H9 (cell line): ENCODE measurements at regions not wholly inside any gene's neighbourhood (a gene's known extent, or its start where the extent isn't known, plus 50 kb on each side); places are given as distances from the start of the nearest gene placed in this dataset.

Experiments used
- DNase-seq: peaks from one replicate; pipeline ENCODE4 v3.0.0-alpha.2; 2017
- H2AFZ ChIP-seq: one replicate; pipeline ENCODE4 v1.6.1; 2013; ENCODE audit warnings: mild to moderate bottlenecking, low read length, control low read depth, moderate library complexity
- H2AK5ac ChIP-seq: 2 replicates; pipeline ENCODE4 v1.6.1; 2013; ENCODE audit warnings: low read length, control low read depth, mixed read lengths; ENCODE audit not compliant: insufficient read length
- H2BK120ac ChIP-seq: one replicate; pipeline ENCODE4 v1.6.1; 2013; ENCODE audit warnings: low read depth, mild to moderate bottlenecking, low read length, control low read depth, inconsistent platforms; ENCODE audit not compliant: poor library complexity, severe bottlenecking
- H2BK12ac ChIP-seq: 2 replicates; pipeline ENCODE4 v1.6.1; 2013; ENCODE audit warnings: low read length, control low read depth, mixed read lengths, low read depth; ENCODE audit not compliant: insufficient read length
- H2BK15ac ChIP-seq: 2 replicates; pipeline ENCODE4 v1.6.1; 2013; ENCODE audit warnings: low read depth, low read length, control low read depth
- H2BK20ac ChIP-seq: one replicate; pipeline ENCODE4 v1.6.1; 2013; ENCODE audit warnings: low read depth, mild to moderate bottlenecking, low read length, control low read depth, inconsistent platforms; ENCODE audit not compliant: poor library complexity, severe bottlenecking
- H2BK5ac ChIP-seq: 2 replicates; pipeline ENCODE4 v1.6.1; 2013; ENCODE audit warnings: low read length, control low read depth, mixed read lengths; ENCODE audit not compliant: insufficient read length
- H3K14ac ChIP-seq: 2 replicates; pipeline ENCODE4 v1.6.1; 2013; ENCODE audit warnings: low read length, control low read depth; ENCODE audit not compliant: insufficient read depth
- H3K18ac ChIP-seq: 2 replicates; pipeline ENCODE4 v1.6.1; 2013; ENCODE audit warnings: low read depth, mild to moderate bottlenecking, mixed read lengths, low read length, control low read depth; ENCODE audit not compliant: insufficient read length
- H3K23ac ChIP-seq: 2 replicates; pipeline ENCODE4 v1.6.1; 2013; ENCODE audit warnings: low read length, control low read depth, mixed read lengths, low read depth; ENCODE audit not compliant: insufficient read length
- H3K23me2 ChIP-seq: 2 replicates; pipeline ENCODE4 v1.6.1; 2013; ENCODE audit warnings: low read depth, mild to moderate bottlenecking, mixed read lengths, low read length, control low read depth; ENCODE audit not compliant: insufficient read length, poor library complexity, severe bottlenecking
- H3K27ac ChIP-seq: 2 replicates; pipeline ENCODE4 v1.5.1; 2013; ENCODE audit warnings: low read length, control low read depth, mixed read lengths, low read depth; ENCODE audit not compliant: insufficient read length
- H3K27me3 ChIP-seq: 2 replicates; pipeline ENCODE4 v1.6.1; 2013; ENCODE audit warnings: low read length, control low read depth, inconsistent platforms; ENCODE audit not compliant: insufficient read depth
- H3K4ac ChIP-seq: 2 replicates; pipeline ENCODE4 v1.6.1; 2013; ENCODE audit warnings: low read depth, mild to moderate bottlenecking, control low read depth, inconsistent platforms, low read length, moderate library complexity
- H3K4me1 ChIP-seq: 2 replicates; pipeline ENCODE4 v1.6.1; 2013; ENCODE audit warnings: low read length, control low read depth, inconsistent platforms; ENCODE audit not compliant: insufficient read depth
- H3K4me2 ChIP-seq: 2 replicates; pipeline ENCODE4 v1.6.1; 2013; ENCODE audit warnings: low read length, control low read depth, mixed read lengths; ENCODE audit not compliant: insufficient read length, insufficient read depth
- H3K56ac ChIP-seq: 2 replicates; pipeline ENCODE4 v1.6.1; 2013; ENCODE audit warnings: low read depth, mild to moderate bottlenecking, mixed read lengths, low read length, control low read depth; ENCODE audit not compliant: insufficient read length
- H3K79me1 ChIP-seq: 2 replicates; pipeline ENCODE4 v1.6.1; 2013; ENCODE audit warnings: low read depth, mild to moderate bottlenecking, moderate library complexity, low read length, control low read depth, inconsistent platforms; ENCODE audit not compliant: insufficient read depth, poor library complexity, severe bottlenecking
- H3K79me2 ChIP-seq: 2 replicates; pipeline ENCODE4 v1.6.1; 2013; ENCODE audit warnings: low read length, control low read depth, inconsistent platforms; ENCODE audit not compliant: insufficient read depth
- H3K9ac ChIP-seq: 2 replicates; pipeline ENCODE4 v1.6.1; 2013; ENCODE audit warnings: low read length, control low read depth, mixed read lengths; ENCODE audit not compliant: insufficient read length; ENCODE audit errors: extremely low read depth
- H3K9me3 ChIP-seq: one replicate; pipeline ENCODE4 v1.6.1; 2013; ENCODE audit warnings: low read depth, low read length, inconsistent platforms; ENCODE audit not compliant: control insufficient read depth
- H3T11ph ChIP-seq: one replicate; pipeline ENCODE4 v1.6.1; 2013; ENCODE audit warnings: mild to moderate bottlenecking, low read length, control low read depth, inconsistent platforms
- H4K20me1 ChIP-seq: one replicate; pipeline ENCODE4 v1.6.1; 2013; ENCODE audit not compliant: control insufficient read depth, insufficient read length, insufficient read depth
- H4K5ac ChIP-seq: 2 replicates; pipeline ENCODE4 v1.6.1; 2013; ENCODE audit warnings: low read depth, mild to moderate bottlenecking, mixed read lengths, low read length, control low read depth; ENCODE audit not compliant: insufficient read length
- H4K8ac ChIP-seq: replicated peaks from 2 replicates; pipeline ENCODE4 v1.6.1; 2013; ENCODE audit warnings: low read length, control low read depth, mixed read lengths, low read depth; ENCODE audit not compliant: insufficient read length
- H4K91ac ChIP-seq: 2 replicates; pipeline ENCODE4 v1.6.1; 2013; ENCODE audit warnings: low read depth, mild to moderate bottlenecking, moderate library complexity, mixed read lengths, low read length, control low read depth; ENCODE audit not compliant: insufficient read length
- H3K27ac Mint-ChIP-seq, 3 experiments: 2 replicates in 2 of 3; 3 replicates in 1 of 3; pipeline ENCODE4 v1.8.0; 2020 to 2021; ENCODE audit warnings: mixed read lengths in 3 of 3, mild to moderate bottlenecking in 1 of 3, moderate library complexity in 1 of 3
- H3K27me3 Mint-ChIP-seq: 2 replicates; pipeline ENCODE4 v1.8.0; 2021; ENCODE audit warnings: low read depth, mild to moderate bottlenecking, moderate library complexity, mixed read lengths
- H3K36me3 Mint-ChIP-seq, 3 experiments: 2 replicates in 2 of 3; 3 replicates in 1 of 3; pipeline ENCODE4 v1.8.0; 2020 to 2021; ENCODE audit warnings: low read depth in 3 of 3, mixed read lengths in 3 of 3; ENCODE audit not compliant: insufficient read depth in 1 of 3
- H3K4me1 Mint-ChIP-seq, 2 experiments: 2 replicates each; pipeline ENCODE4 v1.8.0; 2020; ENCODE audit warnings: mixed read lengths in 2 of 2
- H3K4me3 Mint-ChIP-seq, 2 experiments: 2 replicates in 1 of 2; 3 replicates in 1 of 2; pipeline ENCODE4 v1.8.0; 2020 to 2021; ENCODE audit warnings: mild to moderate bottlenecking in 2 of 2, mixed read lengths in 2 of 2, moderate library complexity in 1 of 2
- H3K9me3 Mint-ChIP-seq, 2 experiments: 2 replicates in 1 of 2; 3 replicates in 1 of 2; pipeline ENCODE4 v1.8.0; 2020; ENCODE audit warnings: mild to moderate bottlenecking in 2 of 2, mixed read lengths in 2 of 2, moderate library complexity in 1 of 2
- WGBS: extraction: QIAGEN DNeasy Blood & Tissue Kit; methylation state at CpG from one replicate; pipeline ENCODE4 v1.1.7; 2013; ENCODE audit warnings: missing lambda C conversion rate, low lambda C conversion rate, mixed read lengths; ENCODE audit not compliant: insufficient read length; ENCODE audit errors: extremely low coverage; 5-methylcytosine and 5-hydroxymethylcytosine counted together
- TF ChIP-seq, protein P1 (sequence below): fragments of 200-600 bp; sonication (generic); conservative IDR thresholded peaks from 3 replicates; pipeline ENCODE4 v1.8.0; 2021; ENCODE audit warnings: antibody characterized with exemption, mild to moderate bottlenecking

DNA sequence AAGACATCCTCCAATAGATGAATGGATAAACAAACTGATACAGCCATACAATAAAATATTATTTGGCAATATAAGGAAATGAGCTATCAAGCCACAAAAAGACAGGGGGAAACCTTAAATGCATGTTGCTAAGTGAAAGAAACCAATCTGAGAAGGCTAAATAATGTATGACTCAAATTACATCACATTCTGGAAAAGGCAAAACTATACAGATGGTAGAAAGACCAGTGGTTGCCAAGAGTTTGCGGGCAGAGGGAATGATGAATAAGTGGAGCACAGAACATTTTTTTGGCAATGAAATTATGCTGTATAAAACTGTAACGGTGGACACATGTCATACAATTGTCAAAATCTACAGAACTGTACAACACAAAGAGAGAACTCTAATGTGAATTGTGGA lies 63.3 kb downstream of the CSF2 start:
- no peak for DNase-seq
- Mint-ChIP-seq H3K27ac (no peak overlapping the region), H3K9me3 (peaks cover 20 to 27% of the 10 kb centered on the region in 2 experiments), H3K36me3 (no peaks in the 10 kb centered on the region), H3K4me1 (no peaks in the 10 kb centered on the region), H3K4me3 (no peak overlapping the region), H3K27me3 (peaks cover 10% of the 10 kb centered on the region; the same call in 1 of the 2 replicates)
- Histone ChIP-seq H3K79me2 (no peaks in the 10 kb centered on the region), H2AK5ac (no peak overlapping the region), H4K20me1 (no peaks in the 10 kb centered on the region), H3K23me2 (no peaks in the 10 kb centered on the region), H3K27me3 (no peaks in the 10 kb centered on the region), H2BK12ac (no peak overlapping the region), H3K9me3 (no peaks in the 10 kb centered on the region), H3K4me1 (no peaks in the 10 kb centered on the region), H4K8ac (no peak overlapping the region), H3K23ac (no peak overlapping the region), H3K27ac (no peak overlapping the region), H3T11ph (no peak overlapping the region), H3K56ac (no peak overlapping the region), H2BK15ac (no peak overlapping the region), H2AFZ (no peak overlapping the region), H3K79me1 (no peaks in the 10 kb centered on the region), H2BK120ac (no peak overlapping the region), H4K91ac (no peak overlapping the region), H3K18ac (no peak overlapping the region), H3K4me2 (no peak overlapping the region), H3K14ac (no peak overlapping the region), H2BK5ac (no peak overlapping the region), H3K9ac (no peak overlapping the region), H4K5ac (no peak overlapping the region), H3K4ac (no peak overlapping the region), H2BK20ac (no peak overlapping the region)
- no CpG with 5 or more reads among the region's 2 CpGs for WGBS
- TF ChIP-seq, protein P1, sequence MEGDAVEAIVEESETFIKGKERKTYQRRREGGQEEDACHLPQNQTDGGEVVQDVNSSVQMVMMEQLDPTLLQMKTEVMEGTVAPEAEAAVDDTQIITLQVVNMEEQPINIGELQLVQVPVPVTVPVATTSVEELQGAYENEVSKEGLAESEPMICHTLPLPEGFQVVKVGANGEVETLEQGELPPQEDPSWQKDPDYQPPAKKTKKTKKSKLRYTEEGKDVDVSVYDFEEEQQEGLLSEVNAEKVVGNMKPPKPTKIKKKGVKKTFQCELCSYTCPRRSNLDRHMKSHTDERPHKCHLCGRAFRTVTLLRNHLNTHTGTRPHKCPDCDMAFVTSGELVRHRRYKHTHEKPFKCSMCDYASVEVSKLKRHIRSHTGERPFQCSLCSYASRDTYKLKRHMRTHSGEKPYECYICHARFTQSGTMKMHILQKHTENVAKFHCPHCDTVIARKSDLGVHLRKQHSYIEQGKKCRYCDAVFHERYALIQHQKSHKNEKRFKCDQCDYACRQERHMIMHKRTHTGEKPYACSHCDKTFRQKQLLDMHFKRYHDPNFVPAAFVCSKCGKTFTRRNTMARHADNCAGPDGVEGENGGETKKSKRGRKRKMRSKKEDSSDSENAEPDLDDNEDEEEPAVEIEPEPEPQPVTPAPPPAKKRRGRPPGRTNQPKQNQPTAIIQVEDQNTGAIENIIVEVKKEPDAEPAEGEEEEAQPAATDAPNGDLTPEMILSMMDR, result no peak
